ENCODE measurements at regions not wholly inside any gene's neighbourhood (a gene's known extent, or its start where the extent isn't known, plus 50 kb on each side); places are given as distances from the start of the nearest gene placed in this dataset.

- no peak for TF ChIP-seq CTCF (IDR thresholded peaks at IDR 0.05 in 8 of 11, conservative IDR thresholded peaks at IDR 0.05 in 3 of 11)
- TF ChIP-seq POLR2A (IDR thresholded peaks at IDR 0.05): no peak
Measured at GRCh38 chr10:27380929-27381358, 123.2 kb upstream of the RAB18 start.

All from spleen (tissue), 7 donors.